ENCODE measurements at regions not wholly inside any gene's neighbourhood (a gene's known extent, or its start where the extent isn't known, plus 50 kb on each side); places are given as distances from the start of the nearest gene placed in this dataset.

DNA sequence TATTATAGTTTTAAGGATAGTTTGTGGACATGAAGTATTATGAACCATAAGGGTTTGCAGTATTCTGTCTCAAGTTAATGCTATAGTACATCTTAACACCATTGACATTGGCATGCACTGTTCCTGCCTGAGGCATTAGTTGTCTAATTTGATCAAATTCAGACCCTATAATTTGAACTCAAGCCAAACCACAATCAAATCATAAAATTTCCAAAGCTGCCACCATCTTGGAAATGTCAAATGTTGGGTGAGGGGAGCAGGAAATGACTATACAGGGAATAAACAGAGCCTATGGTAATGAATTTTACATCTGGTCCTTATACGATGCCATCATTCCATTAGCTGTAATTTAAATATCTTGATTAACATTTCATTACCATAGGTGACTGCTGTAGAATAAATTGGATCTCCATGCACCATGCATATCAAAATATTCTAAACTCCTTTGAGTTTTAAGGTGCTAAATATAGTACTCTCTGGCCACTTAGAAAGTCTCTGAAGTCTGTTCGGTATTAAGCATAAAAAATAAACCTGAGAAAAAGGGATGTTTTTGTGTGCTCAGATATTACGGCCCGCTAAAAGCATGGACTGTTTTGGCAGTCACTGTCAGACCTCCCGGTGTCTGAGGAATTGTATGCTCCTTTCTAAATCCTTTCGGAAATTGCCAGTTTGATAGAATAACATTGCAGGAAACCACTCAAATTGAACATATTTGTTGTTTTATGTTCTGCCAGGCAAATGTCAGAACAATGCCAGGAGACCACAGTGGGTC lies 257.7 kb downstream of the SPRY2 start:
- Histone ChIP-seq H3K9me3 (no peaks in the 10 kb centered on the region), H3K4me1 (replicated peaks) (no peaks in the 10 kb centered on the region), H3K4me3 (no peak overlapping the region), H3K27me3 (replicated peaks; ENCODE audit: insufficient read depth) (no peaks in the 10 kb centered on the region), H3K36me3 (no peaks in the 10 kb centered on the region), H3K27ac (no peak overlapping the region)
- TF ChIP-seq POLR2A (IDR thresholded peaks at IDR 0.05) = no peak
- TF ChIP-seq POLR2AphosphoS5 (IDR thresholded peaks at IDR 0.05) = no peak
- TF ChIP-seq, protein P1, sequence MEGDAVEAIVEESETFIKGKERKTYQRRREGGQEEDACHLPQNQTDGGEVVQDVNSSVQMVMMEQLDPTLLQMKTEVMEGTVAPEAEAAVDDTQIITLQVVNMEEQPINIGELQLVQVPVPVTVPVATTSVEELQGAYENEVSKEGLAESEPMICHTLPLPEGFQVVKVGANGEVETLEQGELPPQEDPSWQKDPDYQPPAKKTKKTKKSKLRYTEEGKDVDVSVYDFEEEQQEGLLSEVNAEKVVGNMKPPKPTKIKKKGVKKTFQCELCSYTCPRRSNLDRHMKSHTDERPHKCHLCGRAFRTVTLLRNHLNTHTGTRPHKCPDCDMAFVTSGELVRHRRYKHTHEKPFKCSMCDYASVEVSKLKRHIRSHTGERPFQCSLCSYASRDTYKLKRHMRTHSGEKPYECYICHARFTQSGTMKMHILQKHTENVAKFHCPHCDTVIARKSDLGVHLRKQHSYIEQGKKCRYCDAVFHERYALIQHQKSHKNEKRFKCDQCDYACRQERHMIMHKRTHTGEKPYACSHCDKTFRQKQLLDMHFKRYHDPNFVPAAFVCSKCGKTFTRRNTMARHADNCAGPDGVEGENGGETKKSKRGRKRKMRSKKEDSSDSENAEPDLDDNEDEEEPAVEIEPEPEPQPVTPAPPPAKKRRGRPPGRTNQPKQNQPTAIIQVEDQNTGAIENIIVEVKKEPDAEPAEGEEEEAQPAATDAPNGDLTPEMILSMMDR (IDR thresholded peaks at IDR 0.05) = no peak
- no peak for DNase-seq (ENCODE audit: low spot score)
- WGBS = 27% methylated on average over 6 of the region's 6 CpGs
- intact Hi-C loops (cut with DNase I) = no loop called here

DNA sequence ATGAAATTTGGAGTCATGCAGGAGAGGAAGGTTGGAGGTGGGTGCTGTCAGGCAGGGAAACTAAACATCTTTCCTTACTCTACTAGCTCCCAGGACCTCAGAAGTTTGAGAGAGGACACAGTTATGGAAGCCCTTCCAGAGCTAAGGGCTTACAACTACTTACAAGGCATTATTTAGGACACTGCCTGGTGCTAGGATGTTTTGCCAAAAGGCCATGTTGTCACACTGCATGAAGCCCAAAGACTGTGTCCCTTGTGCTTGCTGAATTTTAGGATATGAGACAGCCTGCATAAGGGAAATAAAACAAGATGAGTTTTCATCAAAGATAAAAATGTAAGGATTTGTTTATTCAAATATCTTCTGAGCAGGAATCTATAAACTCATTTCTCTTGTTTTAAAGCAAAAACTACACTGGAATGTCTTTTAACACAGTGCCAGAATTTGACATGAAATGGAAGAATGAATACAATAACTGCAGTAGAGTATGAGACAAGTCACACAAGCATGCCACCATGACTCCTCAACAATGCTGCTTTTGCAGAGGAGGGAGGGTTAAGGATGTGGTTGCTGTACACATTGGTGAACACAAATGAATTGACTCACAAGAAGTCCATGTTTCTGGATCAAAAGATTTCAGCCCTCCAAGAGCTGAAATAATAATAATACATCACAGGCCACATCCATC lies 258.4 kb downstream of the SPRY2 start:
- Histone ChIP-seq H3K36me3 (no peaks in the 10 kb centered on the region), H3K27me3 (replicated peaks; ENCODE audit: insufficient read depth) (no peaks in the 10 kb centered on the region), H3K27ac (no peak overlapping the region), H3K4me3 (no peak overlapping the region), H3K4me1 (replicated peaks) (no peaks in the 10 kb centered on the region), H3K9me3 (no peaks in the 10 kb centered on the region)
- intact Hi-C loops (cut with DNase I) = no loop called here
- no peak for TF ChIP-seq POLR2AphosphoS5 (IDR thresholded peaks at IDR 0.05)
- no peak for TF ChIP-seq POLR2A (IDR thresholded peaks at IDR 0.05)
- no peak for DNase-seq (ENCODE audit: low spot score)

DNA sequence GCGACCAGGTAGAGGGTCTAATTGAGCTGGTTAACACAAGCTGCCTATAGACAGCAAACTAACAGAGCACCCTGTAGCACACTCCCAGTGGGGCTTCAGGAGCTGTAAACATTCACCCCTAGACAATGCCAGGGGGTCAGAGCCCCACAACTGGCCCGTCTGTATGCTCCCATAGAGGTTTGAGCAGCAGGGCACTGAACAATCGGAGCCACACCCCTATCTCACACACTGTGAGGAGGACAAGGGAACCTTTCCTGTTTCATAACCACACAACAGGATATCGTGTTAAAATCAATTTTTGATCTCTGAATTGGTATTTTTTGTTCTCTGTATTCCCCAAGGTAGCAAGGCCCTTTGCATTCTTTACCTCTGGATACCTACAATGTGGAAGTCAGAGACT lies 266.1 kb downstream of the SPRY2 start:
- intact Hi-C loops (cut with DNase I) = no loop called here
- Histone ChIP-seq H3K9me3 (no peaks in the 10 kb centered on the region), H3K4me3 (no peak overlapping the region), H3K36me3 (no peaks in the 10 kb centered on the region), H3K4me1 (replicated peaks) (no peaks in the 10 kb centered on the region), H3K27ac (no peak overlapping the region), H3K27me3 (replicated peaks; ENCODE audit: insufficient read depth) (no peaks in the 10 kb centered on the region)
- no peak for DNase-seq (ENCODE audit: low spot score)
- 100% methylated on average over 4 of the region's 4 CpGs for WGBS
- TF ChIP-seq, protein P1 (IDR thresholded peaks at IDR 0.05) = no peak
- TF ChIP-seq POLR2AphosphoS5 (IDR thresholded peaks at IDR 0.05) (no peak), POLR2A (IDR thresholded peaks at IDR 0.05) (no peak)

DNA sequence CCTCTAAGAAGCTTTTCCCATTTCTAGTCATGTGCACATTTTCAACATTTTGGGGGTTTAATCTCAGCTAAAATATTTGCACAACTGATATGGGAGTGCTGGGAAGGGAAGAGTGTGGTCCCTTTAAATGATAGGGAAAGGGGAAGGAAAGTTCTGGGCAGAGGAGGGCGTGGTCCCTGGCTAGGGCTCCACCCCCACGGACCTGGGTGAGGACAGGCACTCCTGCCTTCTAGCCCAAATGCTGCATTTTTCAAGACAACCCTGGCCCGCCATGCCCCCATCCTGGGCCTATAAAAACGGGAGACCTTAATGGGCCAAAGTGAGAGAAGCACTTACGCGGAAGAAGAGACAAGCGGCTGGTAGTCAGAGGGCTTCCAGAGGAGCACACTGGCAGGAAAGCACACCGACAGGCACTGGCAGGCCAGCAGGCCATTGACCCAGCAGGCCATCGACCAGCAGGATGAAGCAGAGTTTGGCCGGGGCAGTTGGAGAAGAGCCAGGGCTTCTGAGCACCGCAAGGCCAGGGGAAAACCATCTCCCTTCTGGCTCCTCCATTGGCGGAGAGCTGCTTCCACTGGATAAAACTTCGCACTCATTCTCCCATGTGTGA lies 266.7 kb downstream of the SPRY2 start:
- Histone ChIP-seq H3K9me3 (no peaks in the 10 kb centered on the region), H3K4me1 (replicated peaks) (no peaks in the 10 kb centered on the region), H3K27me3 (replicated peaks; ENCODE audit: insufficient read depth) (no peaks in the 10 kb centered on the region), H3K27ac (no peak overlapping the region), H3K4me3 (no peak overlapping the region), H3K36me3 (no peaks in the 10 kb centered on the region)
- no peak for TF ChIP-seq POLR2AphosphoS5 (IDR thresholded peaks at IDR 0.05)
- TF ChIP-seq POLR2A (IDR thresholded peaks at IDR 0.05) = no peak
- TF ChIP-seq, protein P1 (IDR thresholded peaks at IDR 0.05) = no peak
- intact Hi-C loops (cut with DNase I) = no loop called here
- 91% methylated on average over 13 of the region's 13 CpGs for WGBS
- no peak for DNase-seq (ENCODE audit: low spot score)

DNA sequence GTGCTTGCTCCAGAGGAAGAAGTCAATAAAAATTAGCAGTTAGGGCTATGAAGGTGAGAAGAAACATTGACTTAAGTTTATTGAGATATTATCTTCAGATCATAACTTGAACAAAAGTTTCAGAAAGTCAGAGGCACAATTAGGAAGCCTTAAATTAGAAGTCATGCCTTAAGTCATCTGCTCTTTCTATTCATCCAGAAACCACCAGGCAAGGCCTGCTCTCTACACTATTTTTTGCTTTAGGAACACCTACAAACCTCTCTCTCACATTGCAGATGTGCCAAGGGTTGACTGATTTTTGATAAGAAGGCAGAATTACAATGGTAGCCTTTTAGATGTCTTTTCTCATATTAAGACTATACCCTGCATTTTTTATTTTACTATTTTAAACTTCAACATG lies 268.7 kb downstream of the SPRY2 start:
- intact Hi-C loops (cut with DNase I) = no loop called here
- Histone ChIP-seq H3K9me3 (no peaks in the 10 kb centered on the region), H3K36me3 (no peaks in the 10 kb centered on the region), H3K27me3 (replicated peaks; ENCODE audit: insufficient read depth) (no peaks in the 10 kb centered on the region), H3K4me3 (no peak overlapping the region), H3K27ac (no peak overlapping the region), H3K4me1 (replicated peaks) (no peaks in the 10 kb centered on the region)
- no peak for DNase-seq (ENCODE audit: low spot score)
- TF ChIP-seq, protein P1 (IDR thresholded peaks at IDR 0.05) = no peak
- TF ChIP-seq POLR2A (IDR thresholded peaks at IDR 0.05) = no peak
- TF ChIP-seq POLR2AphosphoS5 (IDR thresholded peaks at IDR 0.05) = no peak

Measured in prostate gland (tissue), 2 donors.